ENCODE measurements at regions not wholly inside any gene's neighbourhood (a gene's known extent, or its start where the extent isn't known, plus 50 kb on each side); places are given as distances from the start of the nearest gene placed in this dataset.

GRCh38 chr6:9100869-9101580 is 665.7 kb upstream of the SLC35B3 start:
- H3K9me3 ChIP-seq (ENCODE audit: control insufficient read depth, low read length) = no peaks in the 10 kb centered on the region
- DNase-seq (no peak), ATAC-seq (ENCODE audit: low FRiP score) (no peak)
- 35 to 42% methylated on average over 2 of the region's 2 CpGs for WGBS, 2 donors
- no peaks in the 10 kb centered on the region for H3K36me3 ChIP-seq (ENCODE audit: control insufficient read depth in 1 of 2, insufficient read depth in 2 of 2, low read length in 1 of 2)
- no peaks in the 10 kb centered on the region for H3K4me1 ChIP-seq (ENCODE audit: control insufficient read depth in 1 of 2, insufficient read depth in 2 of 2, low read length in 2 of 2)
- intact Hi-C loops (cut with DNase I) = no loop called here
- no peak overlapping the region for H3K4me3 ChIP-seq (ENCODE audit: low read length in 2 of 2)
- no peaks in the 10 kb centered on the region for H3K27me3 ChIP-seq (ENCODE audit: control insufficient read depth in 1 of 2, insufficient read depth in 2 of 2, low read length in 1 of 2)
- H3K27ac ChIP-seq (ENCODE audit: low read depth in 1 of 2, low read length in 2 of 2) = no peak overlapping the region

- no peak for DNase-seq
- Histone ChIP-seq H3K9me3 (ENCODE audit: control insufficient read depth, low read length) (no peaks in the 10 kb centered on the region), H3K4me3 (ENCODE audit: low read length in 2 of 2) (no peak overlapping the region), H3K36me3 (ENCODE audit: control insufficient read depth in 1 of 2, insufficient read depth in 2 of 2, low read length in 1 of 2) (no peaks in the 10 kb centered on the region), H3K27ac (ENCODE audit: low read depth in 1 of 2, low read length in 2 of 2) (no peak overlapping the region), H3K27me3 (ENCODE audit: control insufficient read depth in 1 of 2, insufficient read depth in 2 of 2, low read length in 1 of 2) (peaks cover 0 to 2% of the 10 kb centered on the region in 2 donors), H3K4me1 (ENCODE audit: control insufficient read depth in 1 of 2, insufficient read depth in 2 of 2, low read length in 2 of 2) (no peaks in the 10 kb centered on the region)
- WGBS, 2 donors = 14 to 21% methylated on average over 6 of the region's 6 CpGs
- intact Hi-C loops (cut with DNase I) = no loop called here
- no peak for ATAC-seq (ENCODE audit: low FRiP score)
These were observed 660.4 kb upstream of the SLC35B3 start for GRCh38 chr6:9095729-9096128.

- no peak for ATAC-seq (ENCODE audit: low FRiP score)
- DNase-seq = no peak
- H3K27me3 ChIP-seq (ENCODE audit: control insufficient read depth in 1 of 2, insufficient read depth in 2 of 2, low read length in 1 of 2) = peaks cover 0 to 2% of the 10 kb centered on the region in 2 donors
- H3K4me3 ChIP-seq (ENCODE audit: low read length in 2 of 2) = no peak overlapping the region
- H3K4me1 ChIP-seq (ENCODE audit: control insufficient read depth in 1 of 2, insufficient read depth in 2 of 2, low read length in 2 of 2) = no peaks in the 10 kb centered on the region
- intact Hi-C loops (cut with DNase I) = no loop called here
- H3K9me3 ChIP-seq (ENCODE audit: control insufficient read depth, low read length) = no peaks in the 10 kb centered on the region
- H3K27ac ChIP-seq (ENCODE audit: low read depth in 1 of 2, low read length in 2 of 2) = no peak overlapping the region
- 79 to 82% methylated on average over 6 of the region's 6 CpGs for WGBS, 2 donors
- no peaks in the 10 kb centered on the region for H3K36me3 ChIP-seq (ENCODE audit: control insufficient read depth in 1 of 2, insufficient read depth in 2 of 2, low read length in 1 of 2)
These were observed 659.8 kb upstream of the SLC35B3 start for GRCh38 chr6:9095137-9095536.

- H3K4me3 ChIP-seq (ENCODE audit: low read length in 2 of 2) = no peak overlapping the region
- WGBS, 2 donors = 83 to 89% methylated on average over 1 of the region's 1 CpG
- no peak overlapping the region for H3K27ac ChIP-seq (ENCODE audit: low read depth in 1 of 2, low read length in 2 of 2)
- no peaks in the 10 kb centered on the region for H3K4me1 ChIP-seq (ENCODE audit: control insufficient read depth in 1 of 2, insufficient read depth in 2 of 2, low read length in 2 of 2)
- H3K27me3 ChIP-seq (ENCODE audit: control insufficient read depth in 1 of 2, insufficient read depth in 2 of 2, low read length in 1 of 2) = peaks cover 0 to 2% of the 10 kb centered on the region in 2 donors
- ATAC-seq (ENCODE audit: low FRiP score) = no peak
- no peaks in the 10 kb centered on the region for H3K9me3 ChIP-seq (ENCODE audit: control insufficient read depth, low read length)
- intact Hi-C loops (cut with DNase I) = no loop called here
- H3K36me3 ChIP-seq (ENCODE audit: control insufficient read depth in 1 of 2, insufficient read depth in 2 of 2, low read length in 1 of 2) = no peaks in the 10 kb centered on the region
- no peak for DNase-seq
These were observed 654.4 kb upstream of the SLC35B3 start for GRCh38 chr6:9089724-9090123.

GRCh38 chr6:9087470-9087869 is 652.1 kb upstream of the SLC35B3 start:
- Histone ChIP-seq H3K4me1 (ENCODE audit: control insufficient read depth in 1 of 2, insufficient read depth in 2 of 2, low read length in 2 of 2) (no peaks in the 10 kb centered on the region), H3K4me3 (ENCODE audit: low read length in 2 of 2) (no peak overlapping the region), H3K9me3 (ENCODE audit: control insufficient read depth, low read length) (peaks cover 2% of the 10 kb centered on the region), H3K36me3 (ENCODE audit: control insufficient read depth in 1 of 2, insufficient read depth in 2 of 2, low read length in 1 of 2) (no peaks in the 10 kb centered on the region), H3K27me3 (ENCODE audit: control insufficient read depth in 1 of 2, insufficient read depth in 2 of 2, low read length in 1 of 2) (peaks cover 0 to under 1% of the 10 kb centered on the region in 2 donors), H3K27ac (ENCODE audit: low read depth in 1 of 2, low read length in 2 of 2) (no peak overlapping the region)
- ATAC-seq (ENCODE audit: low FRiP score) (no peak), DNase-seq (no peak)
- 72 to 80% methylated on average over 5 of the region's 5 CpGs for WGBS, 2 donors
- intact Hi-C loops (cut with DNase I) = no loop called here

GRCh38 chr6:9086331-9086730 is 651.0 kb upstream of the SLC35B3 start:
- ATAC-seq (ENCODE audit: low FRiP score) = no peak
- H3K27me3 ChIP-seq (ENCODE audit: control insufficient read depth in 1 of 2, insufficient read depth in 2 of 2, low read length in 1 of 2) = no peaks in the 10 kb centered on the region
- intact Hi-C loops (cut with DNase I) = no loop called here

GRCh38 chr6:9085709-9086070 is 650.3 kb upstream of the SLC35B3 start:
- 85 to 86% methylated on average over 1 of the region's 1 CpG for WGBS, 2 donors
- DNase-seq (no peak), ATAC-seq (ENCODE audit: low FRiP score) (no peak)
- Histone ChIP-seq H3K9me3 (ENCODE audit: control insufficient read depth, low read length) (peaks cover 2% of the 10 kb centered on the region), H3K27ac (ENCODE audit: low read depth in 1 of 2, low read length in 2 of 2) (no peak overlapping the region), H3K4me1 (ENCODE audit: control insufficient read depth in 1 of 2, insufficient read depth in 2 of 2, low read length in 2 of 2) (no peaks in the 10 kb centered on the region), H3K4me3 (ENCODE audit: low read length in 2 of 2) (no peak overlapping the region), H3K36me3 (ENCODE audit: control insufficient read depth in 1 of 2, insufficient read depth in 2 of 2, low read length in 1 of 2) (no peaks in the 10 kb centered on the region), H3K27me3 (ENCODE audit: control insufficient read depth in 1 of 2, insufficient read depth in 2 of 2, low read length in 1 of 2) (no peaks in the 10 kb centered on the region)
- intact Hi-C loops (cut with DNase I) = no loop called here

More at GRCh38 chr6:9086331-9086730, 651.0 kb upstream of the SLC35B3 start:
- no peak for DNase-seq
- Histone ChIP-seq H3K4me1 (ENCODE audit: control insufficient read depth in 1 of 2, insufficient read depth in 2 of 2, low read length in 2 of 2) (no peaks in the 10 kb centered on the region), H3K9me3 (ENCODE audit: control insufficient read depth, low read length) (peaks cover 2% of the 10 kb centered on the region), H3K36me3 (ENCODE audit: control insufficient read depth in 1 of 2, insufficient read depth in 2 of 2, low read length in 1 of 2) (no peaks in the 10 kb centered on the region), H3K4me3 (ENCODE audit: low read length in 2 of 2) (no peak overlapping the region), H3K27ac (ENCODE audit: low read depth in 1 of 2, low read length in 2 of 2) (no peak overlapping the region)
- 48 to 52% methylated on average over 4 of the region's 4 CpGs for WGBS, 2 donors

- H3K27ac ChIP-seq (ENCODE audit: low read depth in 1 of 2, low read length in 2 of 2) = no peak overlapping the region
- no peaks in the 10 kb centered on the region for H3K36me3 ChIP-seq (ENCODE audit: control insufficient read depth in 1 of 2, insufficient read depth in 2 of 2, low read length in 1 of 2)
- WGBS, 2 donors = 61 to 66% methylated on average over 3 of the region's 3 CpGs
- no peaks in the 10 kb centered on the region for H3K27me3 ChIP-seq (ENCODE audit: control insufficient read depth in 1 of 2, insufficient read depth in 2 of 2, low read length in 1 of 2)
- H3K9me3 ChIP-seq (ENCODE audit: control insufficient read depth, low read length) = peaks cover 2% of the 10 kb centered on the region
- ATAC-seq (ENCODE audit: low FRiP score) = no peak
- intact Hi-C loops (cut with DNase I) = no loop called here
- no peak for DNase-seq
- no peak overlapping the region for H3K4me3 ChIP-seq (ENCODE audit: low read length in 2 of 2)
- no peaks in the 10 kb centered on the region for H3K4me1 ChIP-seq (ENCODE audit: control insufficient read depth in 1 of 2, insufficient read depth in 2 of 2, low read length in 2 of 2)
These were observed 649.8 kb upstream of the SLC35B3 start for GRCh38 chr6:9085054-9085708.

- 72 to 83% methylated on average over 2 of the region's 2 CpGs for WGBS, 2 donors
- Histone ChIP-seq H3K27ac (ENCODE audit: low read depth in 1 of 2, low read length in 2 of 2) (no peak overlapping the region), H3K9me3 (ENCODE audit: control insufficient read depth, low read length) (peaks cover 3% of the 10 kb centered on the region), H3K36me3 (ENCODE audit: control insufficient read depth in 1 of 2, insufficient read depth in 2 of 2, low read length in 1 of 2) (no peaks in the 10 kb centered on the region), H3K4me3 (ENCODE audit: low read length in 2 of 2) (no peak overlapping the region), H3K27me3 (ENCODE audit: control insufficient read depth in 1 of 2, insufficient read depth in 2 of 2, low read length in 1 of 2) (no peaks in the 10 kb centered on the region), H3K4me1 (ENCODE audit: control insufficient read depth in 1 of 2, insufficient read depth in 2 of 2, low read length in 2 of 2) (no peaks in the 10 kb centered on the region)
- intact Hi-C loops (cut with DNase I) = no loop called here
- DNase-seq (no peak), ATAC-seq (ENCODE audit: low FRiP score) (no peak)
These were observed 647.8 kb upstream of the SLC35B3 start for GRCh38 chr6:9083108-9083507.
